Calu3 (cell line): ENCODE measurements at regions not wholly inside any gene's neighbourhood (a gene's known extent, or its start where the extent isn't known, plus 50 kb on each side); places are given as distances from the start of the nearest gene placed in this dataset.

Experiments used
- BruUV-seq: library from RNA; stranded (reverse); fragments of 400-500 nt; replicated peaks from 2 replicates; lab custom pipeline; 2021; lab: Mats Ljungman, UMichigan
- CTCF ChIA-PET: fragments of 300-600 bp; sonication (Branson Sonifier 250); formaldehyde crosslinking; loops from one replicate; lab custom pipeline; 2022; ENCODE audit warnings: antibody characterized with exemption; lab: Charles Lee
- DNase-seq: peaks from one replicate; pipeline ENCODE4 v3.0.0; 2022
- H3K27ac Mint-ChIP-seq: one replicate; pipeline ENCODE4 v1.8.0; 2022; ENCODE audit warnings: mixed read lengths; ENCODE audit not compliant: unreplicated experiment
- H3K27me3 Mint-ChIP-seq: one replicate; pipeline ENCODE4 v1.8.0; 2022; ENCODE audit warnings: mixed read lengths; ENCODE audit not compliant: unreplicated experiment
- H3K36me3 Mint-ChIP-seq: one replicate; pipeline ENCODE4 v1.8.0; 2022; ENCODE audit warnings: mild to moderate bottlenecking, moderate library complexity, mixed read lengths; ENCODE audit not compliant: insufficient read depth, unreplicated experiment
- H3K4me1 Mint-ChIP-seq: one replicate; pipeline ENCODE4 v1.8.0; 2022; ENCODE audit warnings: mild to moderate bottlenecking, low read depth, mixed read lengths; ENCODE audit not compliant: unreplicated experiment
- H3K4me3 Mint-ChIP-seq: one replicate; pipeline ENCODE4 v1.8.0; 2022; ENCODE audit warnings: mild to moderate bottlenecking, low read depth, moderate library complexity, mixed read lengths; ENCODE audit not compliant: unreplicated experiment
- H3K9me3 Mint-ChIP-seq: one replicate; pipeline ENCODE4 v1.8.0; 2022; ENCODE audit warnings: low read depth, mixed read lengths; ENCODE audit not compliant: unreplicated experiment
- intact Hi-C: fragments of 100-400 bp; cut with micrococcal nuclease; formaldehyde crosslinking; loops from one replicate; pipeline ENCODE4 v1.10.0; 2022; ENCODE audit not compliant: unreplicated experiment
- TF ChIP-seq, protein P1 (sequence below): fragments of 200-600 bp; IDR thresholded peaks from one replicate; pipeline ENCODE4 v1.8.0; 2022; ENCODE audit warnings: antibody characterized with exemption; ENCODE audit not compliant: unreplicated experiment

DNA sequence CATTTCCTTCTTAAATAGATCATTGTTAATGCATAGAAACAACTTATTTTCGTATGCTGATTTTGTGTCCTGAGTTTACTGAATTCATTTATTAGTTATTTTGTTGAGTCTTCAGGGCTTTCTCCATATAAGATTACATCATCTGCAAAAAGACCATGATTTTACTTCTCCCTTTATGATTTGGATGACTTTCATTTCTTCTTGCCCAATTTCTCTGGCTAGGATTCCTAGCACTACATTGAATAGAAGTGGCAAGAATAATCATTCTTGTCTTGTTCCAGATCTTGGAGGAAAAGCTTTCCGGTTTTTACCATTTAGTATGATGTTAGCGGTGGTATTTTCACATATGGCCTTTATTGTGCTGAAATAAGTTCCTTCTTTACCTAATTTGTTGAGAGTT, 303.0 kb upstream of the RTL1 start:
- BruUV-seq = no TSS peak

DNA sequence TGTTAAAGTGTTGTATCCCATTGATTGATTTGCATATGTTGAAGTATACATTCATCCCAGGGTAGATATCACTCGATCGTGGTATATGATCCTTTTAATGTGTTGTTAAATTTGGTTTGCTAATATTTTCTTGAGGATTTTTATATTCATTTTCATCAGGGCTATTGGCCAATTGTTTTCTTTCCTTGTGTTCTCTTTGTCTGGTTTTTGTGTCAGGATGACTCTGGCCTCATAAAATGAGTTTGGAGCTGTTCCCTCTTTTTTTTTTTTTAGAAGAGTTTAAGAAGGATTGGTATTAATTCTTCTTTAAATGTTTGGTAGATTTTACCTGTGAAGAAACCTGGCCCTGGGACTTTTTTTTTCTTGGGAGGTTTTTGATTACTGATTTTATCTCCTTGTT, 303.5 kb upstream of the RTL1 start:
- Mint-ChIP-seq H3K9me3 (peaks cover 14% of the 10 kb centered on the region), H3K27me3 (no peaks in the 10 kb centered on the region), H3K27ac (no peak overlapping the region), H3K4me1 (no peaks in the 10 kb centered on the region), H3K4me3 (no peak overlapping the region), H3K36me3 (no peaks in the 10 kb centered on the region)
- no TSS peak for BruUV-seq
- no peak for DNase-seq
- TF ChIP-seq, protein P1, sequence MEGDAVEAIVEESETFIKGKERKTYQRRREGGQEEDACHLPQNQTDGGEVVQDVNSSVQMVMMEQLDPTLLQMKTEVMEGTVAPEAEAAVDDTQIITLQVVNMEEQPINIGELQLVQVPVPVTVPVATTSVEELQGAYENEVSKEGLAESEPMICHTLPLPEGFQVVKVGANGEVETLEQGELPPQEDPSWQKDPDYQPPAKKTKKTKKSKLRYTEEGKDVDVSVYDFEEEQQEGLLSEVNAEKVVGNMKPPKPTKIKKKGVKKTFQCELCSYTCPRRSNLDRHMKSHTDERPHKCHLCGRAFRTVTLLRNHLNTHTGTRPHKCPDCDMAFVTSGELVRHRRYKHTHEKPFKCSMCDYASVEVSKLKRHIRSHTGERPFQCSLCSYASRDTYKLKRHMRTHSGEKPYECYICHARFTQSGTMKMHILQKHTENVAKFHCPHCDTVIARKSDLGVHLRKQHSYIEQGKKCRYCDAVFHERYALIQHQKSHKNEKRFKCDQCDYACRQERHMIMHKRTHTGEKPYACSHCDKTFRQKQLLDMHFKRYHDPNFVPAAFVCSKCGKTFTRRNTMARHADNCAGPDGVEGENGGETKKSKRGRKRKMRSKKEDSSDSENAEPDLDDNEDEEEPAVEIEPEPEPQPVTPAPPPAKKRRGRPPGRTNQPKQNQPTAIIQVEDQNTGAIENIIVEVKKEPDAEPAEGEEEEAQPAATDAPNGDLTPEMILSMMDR = no peak
- intact Hi-C loops = no loop called here
- CTCF ChIA-PET = no interaction called here

More for the DNA sequence above, 303.0 kb upstream of the RTL1 start:
- CTCF ChIA-PET = no interaction called here
- Mint-ChIP-seq H3K9me3 (peaks cover 11% of the 10 kb centered on the region), H3K4me1 (no peaks in the 10 kb centered on the region), H3K36me3 (no peaks in the 10 kb centered on the region), H3K27me3 (no peaks in the 10 kb centered on the region), H3K27ac (no peak overlapping the region), H3K4me3 (no peak overlapping the region)
- no peak for DNase-seq
- TF ChIP-seq, protein P1 = no peak
- intact Hi-C loops = no loop called here

DNA sequence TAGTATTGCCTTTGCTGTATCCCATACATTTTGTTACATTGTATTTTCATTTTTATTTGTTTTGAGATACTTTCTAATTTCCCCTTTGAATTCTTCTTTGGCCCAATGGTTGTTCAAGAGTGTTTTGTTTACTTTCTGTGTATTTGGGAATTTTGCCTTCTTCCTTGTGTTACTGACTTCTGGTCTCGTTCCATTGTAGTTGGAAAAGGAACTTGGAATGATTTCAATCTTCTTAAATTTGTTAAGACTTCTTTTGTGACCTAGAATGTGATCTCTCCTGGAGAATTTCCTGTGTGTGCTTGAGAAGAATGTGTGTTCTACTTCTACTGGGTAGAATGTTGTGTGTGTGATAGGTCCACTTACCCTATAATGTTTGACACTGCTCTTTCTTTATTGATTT, 304.4 kb upstream of the RTL1 start:
- TF ChIP-seq, protein P1 = no peak
- Mint-ChIP-seq H3K36me3 (no peaks in the 10 kb centered on the region), H3K4me1 (no peaks in the 10 kb centered on the region), H3K9me3 (peaks cover 15% of the 10 kb centered on the region), H3K4me3 (no peak overlapping the region), H3K27ac (no peak overlapping the region), H3K27me3 (no peaks in the 10 kb centered on the region)
- intact Hi-C loops = no loop called here
- CTCF ChIA-PET = no interaction called here
- no peak for DNase-seq
- no TSS peak for BruUV-seq

DNA sequence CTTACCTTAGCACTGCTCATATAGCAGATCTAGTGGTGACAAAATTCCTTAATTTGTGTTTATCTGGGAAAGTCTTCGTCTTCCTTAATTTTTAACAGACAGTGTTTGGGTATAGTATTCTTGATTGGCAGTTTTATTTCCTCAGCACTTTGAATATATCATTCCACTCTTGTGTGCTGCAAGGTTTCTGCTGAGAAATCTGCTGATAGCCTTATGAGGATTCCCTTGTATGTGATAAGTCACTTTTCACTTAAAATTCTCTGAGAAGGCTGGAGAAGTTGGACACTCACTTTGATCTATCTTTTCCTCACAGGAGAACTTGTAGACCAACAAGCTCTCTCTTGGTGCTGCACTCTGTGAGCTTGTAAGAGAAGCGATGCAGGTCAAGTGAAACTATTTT, 306.1 kb upstream of the RTL1 start:
- Mint-ChIP-seq H3K9me3 (peaks cover 14% of the 10 kb centered on the region), H3K36me3 (no peaks in the 10 kb centered on the region), H3K4me3 (no peak overlapping the region), H3K27ac (no peak overlapping the region), H3K4me1 (no peaks in the 10 kb centered on the region), H3K27me3 (no peaks in the 10 kb centered on the region)
- CTCF ChIA-PET = interaction anchor here (0.7 kb wide), 2 partner anchors 304 to 440 kb away, joined by 3 to 8 read pairs; no protein-coding TSS in a partner anchor
- TF ChIP-seq, protein P1 = no peak
- no TSS peak for BruUV-seq
- DNase-seq = no peak
- intact Hi-C loops = no loop called here
